ENCODE measurements at regions not wholly inside any gene's neighbourhood (a gene's known extent, or its start where the extent isn't known, plus 50 kb on each side); places are given as distances from the start of the nearest gene placed in this dataset.

- H3K4me3 ChIP-seq = no peak overlapping the region
- H3K36me3 Mint-ChIP-seq (ENCODE audit: low read depth) = no peaks in the 10 kb centered on the region
- H3K27me3 Mint-ChIP-seq (ENCODE audit: insufficient read depth, low read depth, poor library complexity) = peaks cover 2% of the 10 kb centered on the region
- TF ChIP-seq ZNF114 (CRISPR knock-in tag; IDR thresholded peaks at IDR 0.05) (no peak), ETS1 (IDR thresholded peaks at IDR 0.05) (no peak), NANOG (IDR thresholded peaks at IDR 0.05; ENCODE audit: borderline replicate concordance) (no peak), STAT1 (IDR thresholded peaks at IDR 0.05; ENCODE audit: unreplicated experiment) (no peak), JUNB (IDR thresholded peaks at IDR 0.05; ENCODE audit: unreplicated experiment) (no peak), ZNF331 (CRISPR knock-in tag; IDR thresholded peaks at IDR 0.05; ENCODE audit: low read depth) (no peak), EZH2 (IDR thresholded peaks at IDR 0.05; ENCODE audit: low read depth, unreplicated experiment) (no peak), CREB1 (CRISPR knock-in tag; IDR thresholded peaks at IDR 0.05; ENCODE audit: low read depth) (no peak), POLR2AphosphoS5 (IDR thresholded peaks at IDR 0.05; ENCODE audit: low read depth) (no peak), REST (IDR thresholded peaks at IDR 0.05; ENCODE audit: unreplicated experiment) (no peak), EZH2phosphoT487 (IDR thresholded peaks at IDR 0.05; ENCODE audit: unreplicated experiment) (no peak)
- TF ChIP-seq, protein P1, sequence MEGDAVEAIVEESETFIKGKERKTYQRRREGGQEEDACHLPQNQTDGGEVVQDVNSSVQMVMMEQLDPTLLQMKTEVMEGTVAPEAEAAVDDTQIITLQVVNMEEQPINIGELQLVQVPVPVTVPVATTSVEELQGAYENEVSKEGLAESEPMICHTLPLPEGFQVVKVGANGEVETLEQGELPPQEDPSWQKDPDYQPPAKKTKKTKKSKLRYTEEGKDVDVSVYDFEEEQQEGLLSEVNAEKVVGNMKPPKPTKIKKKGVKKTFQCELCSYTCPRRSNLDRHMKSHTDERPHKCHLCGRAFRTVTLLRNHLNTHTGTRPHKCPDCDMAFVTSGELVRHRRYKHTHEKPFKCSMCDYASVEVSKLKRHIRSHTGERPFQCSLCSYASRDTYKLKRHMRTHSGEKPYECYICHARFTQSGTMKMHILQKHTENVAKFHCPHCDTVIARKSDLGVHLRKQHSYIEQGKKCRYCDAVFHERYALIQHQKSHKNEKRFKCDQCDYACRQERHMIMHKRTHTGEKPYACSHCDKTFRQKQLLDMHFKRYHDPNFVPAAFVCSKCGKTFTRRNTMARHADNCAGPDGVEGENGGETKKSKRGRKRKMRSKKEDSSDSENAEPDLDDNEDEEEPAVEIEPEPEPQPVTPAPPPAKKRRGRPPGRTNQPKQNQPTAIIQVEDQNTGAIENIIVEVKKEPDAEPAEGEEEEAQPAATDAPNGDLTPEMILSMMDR (conservative IDR thresholded peaks at IDR 0.05; ENCODE audit: low read depth in 2 of 2) = no peak
- TF ChIP-seq, protein P2, sequence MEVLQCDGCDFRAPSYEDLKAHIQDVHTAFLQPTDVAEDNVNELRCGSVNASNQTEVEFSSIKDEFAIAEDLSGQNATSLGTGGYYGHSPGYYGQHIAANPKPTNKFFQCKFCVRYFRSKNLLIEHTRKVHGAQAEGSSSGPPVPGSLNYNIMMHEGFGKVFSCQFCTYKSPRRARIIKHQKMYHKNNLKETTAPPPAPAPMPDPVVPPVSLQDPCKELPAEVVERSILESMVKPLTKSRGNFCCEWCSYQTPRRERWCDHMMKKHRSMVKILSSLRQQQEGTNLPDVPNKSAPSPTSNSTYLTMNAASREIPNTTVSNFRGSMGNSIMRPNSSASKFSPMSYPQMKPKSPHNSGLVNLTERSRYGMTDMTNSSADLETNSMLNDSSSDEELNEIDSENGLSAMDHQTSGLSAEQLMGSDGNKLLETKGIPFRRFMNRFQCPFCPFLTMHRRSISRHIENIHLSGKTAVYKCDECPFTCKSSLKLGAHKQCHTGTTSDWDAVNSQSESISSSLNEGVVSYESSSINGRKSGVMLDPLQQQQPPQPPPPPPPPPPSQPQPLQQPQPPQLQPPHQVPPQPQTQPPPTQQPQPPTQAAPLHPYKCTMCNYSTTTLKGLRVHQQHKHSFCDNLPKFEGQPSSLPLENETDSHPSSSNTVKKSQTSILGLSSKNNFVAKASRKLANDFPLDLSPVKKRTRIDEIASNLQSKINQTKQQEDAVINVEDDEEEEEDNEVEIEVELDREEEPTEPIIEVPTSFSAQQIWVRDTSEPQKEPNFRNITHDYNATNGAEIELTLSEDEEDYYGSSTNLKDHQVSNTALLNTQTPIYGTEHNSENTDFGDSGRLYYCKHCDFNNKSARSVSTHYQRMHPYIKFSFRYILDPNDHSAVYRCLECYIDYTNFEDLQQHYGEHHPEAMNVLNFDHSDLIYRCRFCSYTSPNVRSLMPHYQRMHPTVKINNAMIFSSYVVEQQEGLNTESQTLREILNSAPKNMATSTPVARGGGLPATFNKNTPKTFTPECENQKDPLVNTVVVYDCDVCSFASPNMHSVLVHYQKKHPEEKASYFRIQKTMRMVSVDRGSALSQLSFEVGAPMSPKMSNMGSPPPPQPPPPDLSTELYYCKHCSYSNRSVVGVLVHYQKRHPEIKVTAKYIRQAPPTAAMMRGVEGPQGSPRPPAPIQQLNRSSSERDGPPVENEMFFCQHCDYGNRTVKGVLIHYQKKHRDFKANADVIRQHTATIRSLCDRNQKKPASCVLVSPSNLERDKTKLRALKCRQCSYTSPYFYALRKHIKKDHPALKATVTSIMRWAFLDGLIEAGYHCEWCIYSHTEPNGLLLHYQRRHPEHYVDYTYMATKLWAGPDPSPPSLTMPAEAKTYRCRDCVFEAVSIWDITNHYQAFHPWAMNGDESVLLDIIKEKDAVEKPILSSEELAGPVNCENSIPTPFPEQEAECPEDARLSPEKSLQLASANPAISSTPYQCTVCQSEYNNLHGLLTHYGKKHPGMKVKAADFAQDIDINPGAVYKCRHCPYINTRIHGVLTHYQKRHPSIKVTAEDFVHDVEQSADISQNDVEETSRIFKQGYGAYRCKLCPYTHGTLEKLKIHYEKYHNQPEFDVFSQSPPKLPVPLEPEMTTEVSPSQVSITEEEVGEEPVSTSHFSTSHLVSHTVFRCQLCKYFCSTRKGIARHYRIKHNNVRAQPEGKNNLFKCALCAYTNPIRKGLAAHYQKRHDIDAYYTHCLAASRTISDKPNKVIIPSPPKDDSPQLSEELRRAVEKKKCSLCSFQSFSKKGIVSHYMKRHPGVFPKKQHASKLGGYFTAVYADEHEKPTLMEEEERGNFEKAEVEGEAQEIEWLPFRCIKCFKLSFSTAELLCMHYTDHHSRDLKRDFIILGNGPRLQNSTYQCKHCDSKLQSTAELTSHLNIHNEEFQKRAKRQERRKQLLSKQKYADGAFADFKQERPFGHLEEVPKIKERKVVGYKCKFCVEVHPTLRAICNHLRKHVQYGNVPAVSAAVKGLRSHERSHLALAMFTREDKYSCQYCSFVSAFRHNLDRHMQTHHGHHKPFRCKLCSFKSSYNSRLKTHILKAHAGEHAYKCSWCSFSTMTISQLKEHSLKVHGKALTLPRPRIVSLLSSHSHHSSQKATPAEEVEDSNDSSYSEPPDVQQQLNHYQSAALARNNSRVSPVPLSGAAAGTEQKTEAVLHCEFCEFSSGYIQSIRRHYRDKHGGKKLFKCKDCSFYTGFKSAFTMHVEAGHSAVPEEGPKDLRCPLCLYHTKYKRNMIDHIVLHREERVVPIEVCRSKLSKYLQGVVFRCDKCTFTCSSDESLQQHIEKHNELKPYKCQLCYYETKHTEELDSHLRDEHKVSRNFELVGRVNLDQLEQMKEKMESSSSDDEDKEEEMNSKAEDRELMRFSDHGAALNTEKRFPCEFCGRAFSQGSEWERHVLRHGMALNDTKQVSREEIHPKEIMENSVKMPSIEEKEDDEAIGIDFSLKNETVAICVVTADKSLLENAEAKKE (CRISPR knock-in tag; IDR thresholded peaks at IDR 0.05) = no peak
- H3K4me3 Mint-ChIP-seq = no peak overlapping the region
- H3F3A ChIP-seq (replicated peaks; ENCODE audit: low read depth) = no peaks in the 10 kb centered on the region
- no peak overlapping the region for H3K27ac Mint-ChIP-seq
- no peak overlapping the region for H3K27ac ChIP-seq (ENCODE audit: low read depth)
- H3K4me1 Mint-ChIP-seq = peaks cover 6% of the 10 kb centered on the region; the same call in 1 of the 3 replicates
- H3K27me3 ChIP-seq (ENCODE audit: insufficient read depth) = no peaks in the 10 kb centered on the region
- no peaks in the 10 kb centered on the region for H3K9me3 Mint-ChIP-seq
- no peaks in the 10 kb centered on the region for H4K20me1 ChIP-seq (replicated peaks; ENCODE audit: insufficient read depth)
- no peaks in the 10 kb centered on the region for H3K36me3 ChIP-seq (ENCODE audit: insufficient read depth)
- H2AFZ ChIP-seq = no peak overlapping the region
- no peaks in the 10 kb centered on the region for H3K4me1 ChIP-seq (ENCODE audit: insufficient read depth)
- H3K79me2 ChIP-seq (replicated peaks; ENCODE audit: insufficient read depth) = no peaks in the 10 kb centered on the region
- 0 out of 2 replicates have a peak, but pooled peaks cover 3% of the 10 kb centered on the region for H3K9me2 ChIP-seq (ENCODE audit: insufficient read depth)
- no peak overlapping the region for H3K4me2 ChIP-seq
- DNase-seq (ENCODE audit: low spot score) (no peak), ATAC-seq (no peak)
Measured at GRCh38 chr2:108119492-108119891, 120.3 kb upstream of the SULT1C3 start.
